SK-N-SH (cell line): ENCODE measurements at regions not wholly inside any gene's neighbourhood (a gene's known extent, or its start where the extent isn't known, plus 50 kb on each side); places are given as distances from the start of the nearest gene placed in this dataset.

Experiments
- CTCF ChIA-PET: fragments of 300-600, 350-600 bp; formaldehyde crosslinking; extraction: SDS; loops from one replicate; lab custom pipeline; 2021; lab: Yijun Ruan, JAX
- POLR2A ChIA-PET: fragments of 350-600 bp; sonication (Branson Sonifier 250); formaldehyde crosslinking; extraction: SDS; loops from one replicate; lab custom pipeline; 2020; ENCODE audit warnings: antibody characterized with exemption, inconsistent platforms; lab: Yijun Ruan, JAX
- DNase-seq: peaks from one replicate; pipeline ENCODE4 v3.0.0; 2012
- H2AFZ ChIP-seq: fragments of 200-600 bp; sonication (generic); 2 replicates; pipeline ENCODE4 v1.8.1; 2016; ENCODE audit warnings: antibody characterized with exemption, mild to moderate bottlenecking, low read depth
- H3F3A ChIP-seq: fragments of 200-600 bp; sonication (generic); replicated peaks from 2 replicates; pipeline ENCODE3; 2016; ENCODE audit warnings: antibody characterized with exemption, mild to moderate bottlenecking; ENCODE audit not compliant: insufficient read depth
- H3K27ac ChIP-seq, 2 experiments: fragments of 200-500 bp in 1 of 2; fragments of 200-600 bp in 1 of 2; sonication (Bioruptor generic) in 1 of 2; sonication (generic), shearing (Covaris generic) in 1 of 2; 2 replicates each; pipeline versions ENCODE4 v1.5.1 to v1.6.1; 2014 to 2016; ENCODE audit warnings: low read depth in 2 of 2, inconsistent platforms in 1 of 2, low read length in 1 of 2, mild to moderate bottlenecking in 1 of 2, mixed read lengths in 1 of 2
- H3K27me3 ChIP-seq: fragments of 200-600 bp; sonication (generic), shearing (Covaris generic); 2 replicates; pipeline ENCODE4 v1.6.1; 2016; ENCODE audit warnings: mixed run types; ENCODE audit not compliant: insufficient read depth
- H3K36me3 ChIP-seq, 2 experiments: fragments of 200-500 bp in 1 of 2; fragments of 200-600 bp in 1 of 2; sonication (Bioruptor generic) in 1 of 2; sonication (generic) in 1 of 2; replicated peaks in 1 of 2; 2 replicates each; pipeline versions ENCODE3 to v1.5.1; 2014 to 2016; ENCODE audit warnings: low read length in 1 of 2, mild to moderate bottlenecking in 1 of 2; ENCODE audit not compliant: insufficient read depth in 2 of 2, control insufficient read depth in 1 of 2
- H3K4me1 ChIP-seq, 2 experiments: fragments of 200-500 bp in 1 of 2; fragments of 200-600 bp in 1 of 2; sonication (Bioruptor generic) in 1 of 2; sonication (generic), shearing (Covaris generic) in 1 of 2; 2 replicates each; pipeline versions ENCODE4 v1.5.1 to v1.6.1; 2014 to 2016; ENCODE audit warnings: low read depth in 1 of 2, low read length in 1 of 2, mixed run types in 1 of 2; ENCODE audit not compliant: insufficient read depth in 2 of 2, control insufficient read depth in 1 of 2
- H3K4me2 ChIP-seq: fragments of 200-600 bp; sonication (generic), shearing (Covaris generic); 2 replicates; pipeline ENCODE4 v1.6.1; 2017; ENCODE audit warnings: mixed run types
- H3K4me3 ChIP-seq, 2 experiments: fragments of 200-500 bp in 1 of 2; fragments of 200-600 bp in 1 of 2; sonication (Bioruptor generic) in 1 of 2; sonication (generic), shearing (Covaris generic) in 1 of 2; 2 replicates each; pipeline versions ENCODE4 v1.5.1 to v1.8.1; 2014 to 2016; ENCODE audit warnings: low read depth in 2 of 2, inconsistent platforms in 1 of 2, low read length in 1 of 2, mild to moderate bottlenecking in 1 of 2, mixed read lengths in 1 of 2, moderate library complexity in 1 of 2
- H3K79me2 ChIP-seq: fragments of 200-600 bp; sonication (generic); 2 replicates; pipeline ENCODE4 v1.8.1; 2017; ENCODE audit warnings: mild to moderate bottlenecking; ENCODE audit not compliant: insufficient read depth
- H3K9ac ChIP-seq: fragments of 200-600 bp; sonication (generic); 2 replicates; pipeline ENCODE4 v1.6.1; 2017; ENCODE audit warnings: mixed run types
- H3K9me2 ChIP-seq: fragments of 200-600 bp; sonication (generic); 2 replicates; pipeline ENCODE4 v1.6.1; 2017; ENCODE audit warnings: mixed run types
- H3K9me3 ChIP-seq: fragments of 200-600 bp; sonication (generic); 2 replicates; pipeline ENCODE4 v1.6.1; 2017; ENCODE audit warnings: mixed run types, mild to moderate bottlenecking, moderate library complexity
- H4K20me1 ChIP-seq: fragments of 200-600 bp; sonication (generic); 2 replicates; pipeline ENCODE4 v1.6.1; 2017; ENCODE audit warnings: mild to moderate bottlenecking, mixed run types; ENCODE audit not compliant: insufficient read depth
- CHD2 ChIP-seq: fragments of 150-350 bp; IDR thresholded peaks from 2 replicates; pipeline ENCODE4 v1.6.1; 2018; ENCODE audit warnings: low read length; ENCODE audit not compliant: partially characterized antibody
- ELF1 ChIP-seq: IDR thresholded peaks from 2 replicates; pipeline ENCODE4 v1.4.0; 2012
- EZH2phosphoT487 ChIP-seq: fragments of 200-600 bp; sonication (generic); IDR thresholded peaks from 2 replicates; pipeline ENCODE4 v1.6.1; 2017; ENCODE audit warnings: low read depth, mixed run types, mild to moderate bottlenecking, antibody characterized with exemption, moderate library complexity, borderline replicate concordance
- FOXJ3 ChIP-seq: sonication (generic); formaldehyde crosslinking; IDR thresholded peaks from 2 replicates; pipeline ENCODE4 v1.5.1; 2020; ENCODE audit warnings: mild to moderate bottlenecking, missing genetic modification reagents
- GATA2 ChIP-seq: sonication (generic); formaldehyde crosslinking; IDR thresholded peaks from 2 replicates; pipeline ENCODE4 v1.5.0; 2020; ENCODE audit warnings: mild to moderate bottlenecking, missing genetic modification reagents
- MEF2A ChIP-seq: IDR thresholded peaks from 2 replicates; pipeline ENCODE4 v1.4.0; 2012; ENCODE audit warnings: low read depth, borderline replicate concordance
- MXI1 ChIP-seq: IDR thresholded peaks from 2 replicates; pipeline ENCODE4 v1.6.1; 2012; ENCODE audit warnings: mild to moderate bottlenecking, low read depth, low read length, improper control_type of control experiment
- POLR2AphosphoS5 ChIP-seq: IDR thresholded peaks from 2 replicates; pipeline ENCODE4 v1.6.1; 2012; ENCODE audit warnings: low read depth, low read length
- SIN3A ChIP-seq: IDR thresholded peaks from 2 replicates; pipeline ENCODE4 v1.6.1; 2012; ENCODE audit warnings: low read depth, mild to moderate bottlenecking, low read length, moderate library complexity, borderline replicate concordance
- SMC3 ChIP-seq: IDR thresholded peaks from 2 replicates; pipeline ENCODE4 v1.6.1; 2012; ENCODE audit warnings: low read depth, low read length, improper control_type of control experiment
- TAF1 ChIP-seq: IDR thresholded peaks from 2 replicates; pipeline ENCODE4 v1.6.1; 2012; ENCODE audit warnings: low read depth, mild to moderate bottlenecking, low read length, moderate library complexity, borderline replicate concordance
- TEAD4 ChIP-seq: IDR thresholded peaks from 2 replicates; pipeline ENCODE4 v1.4.0; 2012; ENCODE audit warnings: mild to moderate bottlenecking, borderline replicate concordance; ENCODE audit not compliant: insufficient read depth
- YY1 ChIP-seq: IDR thresholded peaks from 2 replicates; pipeline ENCODE4 v1.4.0; 2012; ENCODE audit warnings: low read depth, mild to moderate bottlenecking
- WGBS: methylation state at CpG from one replicate; pipeline ENCODE4 v1.1.6; 2017; ENCODE audit warnings: low lambda C conversion rate; 5-methylcytosine and 5-hydroxymethylcytosine counted together
- TF ChIP-seq, protein P1 (sequence below): fragments of 200-600 bp; sonication (generic); IDR thresholded peaks from 2 replicates; pipeline ENCODE4 v1.6.1; 2017; ENCODE audit warnings: antibody characterized with exemption, mild to moderate bottlenecking, moderate library complexity
- TF ChIP-seq, protein P2 (sequence below): IDR thresholded peaks from 2 replicates; pipeline ENCODE4; 2012
- TF ChIP-seq, protein P3 (sequence below): IDR thresholded peaks from 2 replicates; pipeline ENCODE4 v1.4.0; 2012; ENCODE audit warnings: low read depth, borderline replicate concordance

DNA sequence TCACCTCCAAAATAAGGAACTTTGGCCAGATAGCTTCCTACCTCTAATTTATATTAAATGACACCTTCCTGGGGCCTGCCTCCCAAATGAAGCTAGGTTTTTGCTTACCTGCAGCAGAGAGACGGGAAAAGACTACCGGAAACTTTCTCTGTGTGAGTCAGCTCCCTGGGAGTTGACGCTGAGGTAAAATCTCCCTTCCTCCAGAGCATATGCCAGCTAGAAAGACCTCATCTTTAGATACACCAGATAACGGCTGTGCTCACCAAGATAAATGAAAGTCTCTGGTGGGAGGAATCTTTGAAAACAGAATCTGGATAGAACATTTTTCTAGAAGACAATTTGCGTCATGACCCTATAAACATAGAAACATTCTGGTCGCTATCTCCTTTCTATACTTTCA lies 99.7 kb upstream of the RFX8 start:
- Histone ChIP-seq H3K4me2 (no peak overlapping the region), H3K36me3 (no peaks in the 10 kb centered on the region), H3K79me2 (no peaks in the 10 kb centered on the region), H3K9me2 (no peaks in the 10 kb centered on the region), H3K9me3 (no peaks in the 10 kb centered on the region)
- no peak for DNase-seq
- TF ChIP-seq, protein P1, sequence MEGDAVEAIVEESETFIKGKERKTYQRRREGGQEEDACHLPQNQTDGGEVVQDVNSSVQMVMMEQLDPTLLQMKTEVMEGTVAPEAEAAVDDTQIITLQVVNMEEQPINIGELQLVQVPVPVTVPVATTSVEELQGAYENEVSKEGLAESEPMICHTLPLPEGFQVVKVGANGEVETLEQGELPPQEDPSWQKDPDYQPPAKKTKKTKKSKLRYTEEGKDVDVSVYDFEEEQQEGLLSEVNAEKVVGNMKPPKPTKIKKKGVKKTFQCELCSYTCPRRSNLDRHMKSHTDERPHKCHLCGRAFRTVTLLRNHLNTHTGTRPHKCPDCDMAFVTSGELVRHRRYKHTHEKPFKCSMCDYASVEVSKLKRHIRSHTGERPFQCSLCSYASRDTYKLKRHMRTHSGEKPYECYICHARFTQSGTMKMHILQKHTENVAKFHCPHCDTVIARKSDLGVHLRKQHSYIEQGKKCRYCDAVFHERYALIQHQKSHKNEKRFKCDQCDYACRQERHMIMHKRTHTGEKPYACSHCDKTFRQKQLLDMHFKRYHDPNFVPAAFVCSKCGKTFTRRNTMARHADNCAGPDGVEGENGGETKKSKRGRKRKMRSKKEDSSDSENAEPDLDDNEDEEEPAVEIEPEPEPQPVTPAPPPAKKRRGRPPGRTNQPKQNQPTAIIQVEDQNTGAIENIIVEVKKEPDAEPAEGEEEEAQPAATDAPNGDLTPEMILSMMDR: no peak
- TF ChIP-seq POLR2AphosphoS5 (no peak), TEAD4 (no peak), MXI1 (no peak), TAF1 (no peak), MEF2A (no peak), EZH2phosphoT487 (no peak), ELF1 (no peak), FOXJ3 (CRISPR knock-in tag) (no peak), SMC3 (no peak), GATA2 (CRISPR knock-in tag) (no peak), CHD2 (no peak), YY1 (no peak), SIN3A (no peak)
- TF ChIP-seq, protein P2, sequence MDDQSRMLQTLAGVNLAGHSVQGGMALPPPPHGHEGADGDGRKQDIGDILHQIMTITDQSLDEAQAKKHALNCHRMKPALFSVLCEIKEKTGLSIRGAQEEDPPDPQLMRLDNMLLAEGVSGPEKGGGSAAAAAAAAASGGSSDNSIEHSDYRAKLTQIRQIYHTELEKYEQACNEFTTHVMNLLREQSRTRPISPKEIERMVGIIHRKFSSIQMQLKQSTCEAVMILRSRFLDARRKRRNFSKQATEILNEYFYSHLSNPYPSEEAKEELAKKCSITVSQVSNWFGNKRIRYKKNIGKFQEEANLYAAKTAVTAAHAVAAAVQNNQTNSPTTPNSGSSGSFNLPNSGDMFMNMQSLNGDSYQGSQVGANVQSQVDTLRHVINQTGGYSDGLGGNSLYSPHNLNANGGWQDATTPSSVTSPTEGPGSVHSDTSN: no peak
- TF ChIP-seq, protein P3, sequence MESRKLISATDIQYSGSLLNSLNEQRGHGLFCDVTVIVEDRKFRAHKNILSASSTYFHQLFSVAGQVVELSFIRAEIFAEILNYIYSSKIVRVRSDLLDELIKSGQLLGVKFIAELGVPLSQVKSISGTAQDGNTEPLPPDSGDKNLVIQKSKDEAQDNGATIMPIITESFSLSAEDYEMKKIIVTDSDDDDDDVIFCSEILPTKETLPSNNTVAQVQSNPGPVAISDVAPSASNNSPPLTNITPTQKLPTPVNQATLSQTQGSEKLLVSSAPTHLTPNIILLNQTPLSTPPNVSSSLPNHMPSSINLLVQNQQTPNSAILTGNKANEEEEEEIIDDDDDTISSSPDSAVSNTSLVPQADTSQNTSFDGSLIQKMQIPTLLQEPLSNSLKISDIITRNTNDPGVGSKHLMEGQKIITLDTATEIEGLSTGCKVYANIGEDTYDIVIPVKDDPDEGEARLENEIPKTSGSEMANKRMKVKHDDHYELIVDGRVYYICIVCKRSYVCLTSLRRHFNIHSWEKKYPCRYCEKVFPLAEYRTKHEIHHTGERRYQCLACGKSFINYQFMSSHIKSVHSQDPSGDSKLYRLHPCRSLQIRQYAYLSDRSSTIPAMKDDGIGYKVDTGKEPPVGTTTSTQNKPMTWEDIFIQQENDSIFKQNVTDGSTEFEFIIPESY: no peak
- TF ChIP-seq, all 33 proteins: peak for 0
- WGBS: 62% methylated on average over 6 of the region's 6 CpGs
- H3K27me3 ChIP-seq: no peaks in the 10 kb centered on the region
- no peak overlapping the region for H3K27ac ChIP-seq
- CTCF ChIA-PET: no interaction called here
- H3F3A ChIP-seq: peaks cover 4% of the 10 kb centered on the region
- POLR2A ChIA-PET: no interaction called here
- no peak overlapping the region for H3K9ac ChIP-seq
- no peaks in the 10 kb centered on the region for H3K4me1 ChIP-seq
- H3K4me3 ChIP-seq: no peak overlapping the region
- H4K20me1 ChIP-seq: no peaks in the 10 kb centered on the region
- H2AFZ ChIP-seq: no peak overlapping the region
